ENCODE measurements at regions not wholly inside any gene's neighbourhood (a gene's known extent, or its start where the extent isn't known, plus 50 kb on each side); places are given as distances from the start of the nearest gene placed in this dataset.
A peak's percentile ranks its signal among the peaks of the same experiment; 100 is the strongest.
"Not testable (repeated sequence)": the region's sequence is repeated elsewhere in the genome, so short reads cannot be mapped to it uniquely, and the experiment has no call there.

- Histone ChIP-seq H3K9me3 (no peaks in the 10 kb centered on the region), H3K4me3 (no peak overlapping the region), H3K27ac (no peak overlapping the region), H3K4me1 (no peaks in the 10 kb centered on the region), H3K27me3 (ENCODE audit: insufficient read depth in 3 of 3, low read length in 2 of 3) (peaks cover 0 to 3% (median 0%) of the 10 kb centered on the region in 3 donors), H3K36me3 (ENCODE audit: insufficient read depth in 1 of 2, low read depth in 1 of 2) (no peaks in the 10 kb centered on the region)
- 91 to 93% (median 91%) methylated on average over 13 to 14 of the region's 14 CpGs for WGBS, 3 donors
- TF ChIP-seq, protein P1, sequence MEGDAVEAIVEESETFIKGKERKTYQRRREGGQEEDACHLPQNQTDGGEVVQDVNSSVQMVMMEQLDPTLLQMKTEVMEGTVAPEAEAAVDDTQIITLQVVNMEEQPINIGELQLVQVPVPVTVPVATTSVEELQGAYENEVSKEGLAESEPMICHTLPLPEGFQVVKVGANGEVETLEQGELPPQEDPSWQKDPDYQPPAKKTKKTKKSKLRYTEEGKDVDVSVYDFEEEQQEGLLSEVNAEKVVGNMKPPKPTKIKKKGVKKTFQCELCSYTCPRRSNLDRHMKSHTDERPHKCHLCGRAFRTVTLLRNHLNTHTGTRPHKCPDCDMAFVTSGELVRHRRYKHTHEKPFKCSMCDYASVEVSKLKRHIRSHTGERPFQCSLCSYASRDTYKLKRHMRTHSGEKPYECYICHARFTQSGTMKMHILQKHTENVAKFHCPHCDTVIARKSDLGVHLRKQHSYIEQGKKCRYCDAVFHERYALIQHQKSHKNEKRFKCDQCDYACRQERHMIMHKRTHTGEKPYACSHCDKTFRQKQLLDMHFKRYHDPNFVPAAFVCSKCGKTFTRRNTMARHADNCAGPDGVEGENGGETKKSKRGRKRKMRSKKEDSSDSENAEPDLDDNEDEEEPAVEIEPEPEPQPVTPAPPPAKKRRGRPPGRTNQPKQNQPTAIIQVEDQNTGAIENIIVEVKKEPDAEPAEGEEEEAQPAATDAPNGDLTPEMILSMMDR (IDR thresholded peaks at IDR 0.05), result no peak
- intact Hi-C loops (cut with DNase I), result no loop called here
- no peak for ATAC-seq
- no peak for DNase-seq
Observed at GRCh38 chr11:71093783-71094182, 158.6 kb downstream of the SHANK2 start.

GRCh38 chr11:71091506-71092265, 160.7 kb downstream of the SHANK2 start:
- Histone ChIP-seq H3K4me3 (no peak overlapping the region), H3K4me1 (no peaks in the 10 kb centered on the region), H3K9me3 (no peaks in the 10 kb centered on the region), H3K27ac (no peak overlapping the region), H3K36me3 (ENCODE audit: insufficient read depth in 1 of 2, low read depth in 1 of 2) (no peaks in the 10 kb centered on the region), H3K27me3 (ENCODE audit: insufficient read depth in 3 of 3, low read length in 2 of 3) (peaks cover 0 to 3% (median 0%) of the 10 kb centered on the region in 3 donors)
- ATAC-seq, result no peak
- intact Hi-C loops (cut with DNase I), result no loop called here
- 79 to 82% (median 80%) methylated on average over 11 of the region's 11 CpGs for WGBS, 3 donors
- TF ChIP-seq, protein P1 (IDR thresholded peaks at IDR 0.05), result no peak
- no peak for DNase-seq

- no peak overlapping the region for H3K4me3 ChIP-seq
- ATAC-seq (no peak), DNase-seq (no peak)
- H3K4me1 ChIP-seq, result no peaks in the 10 kb centered on the region
- H3K27me3 ChIP-seq (ENCODE audit: insufficient read depth in 3 of 3, low read length in 2 of 3), result peaks cover 0 to 2% (median 0%) of the 10 kb centered on the region in 3 donors
- no peaks in the 10 kb centered on the region for H3K36me3 ChIP-seq (ENCODE audit: insufficient read depth in 1 of 2, low read depth in 1 of 2)
- intact Hi-C loops (cut with DNase I), result no loop called here
- TF ChIP-seq, protein P1 (IDR thresholded peaks at IDR 0.05), result no peak
- 74 to 76% (median 74%) methylated on average over 11 of the region's 11 CpGs for WGBS, 3 donors
- no peak overlapping the region for H3K27ac ChIP-seq
- no peaks in the 10 kb centered on the region for H3K9me3 ChIP-seq
Observed at GRCh38 chr11:71089571-71089970, 162.8 kb downstream of the SHANK2 start.

GRCh38 chr11:71088314-71089215, 163.8 kb downstream of the SHANK2 start:
- H3K9me3 ChIP-seq; ATAC-seq; H3K27me3 ChIP-seq (ENCODE audit: insufficient read depth in 3 of 3, low read length in 2 of 3); intact Hi-C loops (cut with DNase I); H3K4me3 ChIP-seq; H3K27ac ChIP-seq; H3K4me1 ChIP-seq; DNase-seq; H3K36me3 ChIP-seq (ENCODE audit: insufficient read depth in 1 of 2, low read depth in 1 of 2): not testable (repeated sequence)
- WGBS, 3 donors, result 83 to 85% (median 83%) methylated on average over 18 to 20 of the region's 20 CpGs

DNA sequence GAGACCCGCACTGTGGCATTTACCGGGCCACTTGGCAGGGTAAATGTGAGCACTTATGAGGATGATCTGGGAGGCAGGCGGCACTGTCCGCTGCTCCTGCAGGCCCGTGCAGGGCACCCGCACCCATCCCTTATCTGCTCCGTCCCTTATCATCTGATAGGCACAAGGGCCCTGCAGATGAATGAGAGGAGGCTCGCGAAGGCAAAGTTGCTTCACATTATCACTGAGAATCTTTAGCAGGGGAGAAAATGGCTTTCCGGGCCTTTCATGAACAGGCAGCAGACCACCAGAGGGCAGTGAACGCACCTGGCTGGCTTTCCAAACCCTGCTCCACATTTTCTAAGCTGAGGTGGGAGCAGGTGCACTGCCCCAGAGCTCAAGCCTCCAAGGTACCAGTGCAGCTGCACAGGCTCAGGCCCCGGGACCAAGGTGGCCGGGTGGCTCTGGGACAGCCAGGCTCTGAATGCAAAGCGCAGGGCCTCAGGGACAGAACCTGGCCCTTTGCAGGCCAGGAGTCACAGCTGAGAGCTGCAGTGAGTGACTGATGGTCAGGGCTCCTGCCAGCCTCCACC, 165.6 kb downstream of the SHANK2 start:
- Histone ChIP-seq H3K36me3 (ENCODE audit: insufficient read depth in 1 of 2, low read depth in 1 of 2) (no peaks in the 10 kb centered on the region), H3K4me3 (no peak overlapping the region), H3K27ac (no peak overlapping the region), H3K27me3 (ENCODE audit: insufficient read depth in 3 of 3, low read length in 2 of 3) (peaks cover 0 to 1% (median 0%) of the 10 kb centered on the region in 3 donors), H3K4me1 (no peaks in the 10 kb centered on the region), H3K9me3 (no peaks in the 10 kb centered on the region)
- intact Hi-C loops (cut with DNase I), result no loop called here
- DNase-seq (no peak), ATAC-seq (no peak)
- TF ChIP-seq, protein P1 (IDR thresholded peaks at IDR 0.05), result peak; percentile 23
- 52 to 56% (median 54%) methylated on average over 14 of the region's 14 CpGs for WGBS, 3 donors
